ENCODE measurements at regions not wholly inside any gene's neighbourhood (a gene's known extent, or its start where the extent isn't known, plus 50 kb on each side); places are given as distances from the start of the nearest gene placed in this dataset.

- Histone ChIP-seq H3K27ac (no peak overlapping the region), H3K4me1 (no peaks in the 10 kb centered on the region), H3K4me3 (no peak overlapping the region), H3K9me3 (no peaks in the 10 kb centered on the region), H3K4me2 (no peak overlapping the region)
- ChIA-PET CTCF (interaction anchor here (1.0 to 1.3 kb wide), 3 partner anchors 15 to 107 kb away, joined by 3 to 4 read pairs (median 3); no protein-coding TSS in a partner anchor), POLR2A (no interaction called here)
- WGBS (ENCODE audit: missing lambda C conversion rate) = 38% methylated on average over 9 of the region's 9 CpGs
- no peak for FAIRE-seq
- no peak for TF ChIP-seq ZNF302 (CRISPR knock-in tag; IDR thresholded peaks at IDR 0.05)
- TF ChIP-seq RARB (CRISPR knock-in tag; IDR thresholded peaks at IDR 0.05) = no peak
- TF ChIP-seq ZFP36 (IDR thresholded peaks at IDR 0.05; ENCODE audit: borderline replicate concordance, partially characterized antibody) = no peak
- TF ChIP-seq HEYL (CRISPR knock-in tag; IDR thresholded peaks at IDR 0.05) = no peak
- no peak for TF ChIP-seq HMGXB4 (CRISPR knock-in tag; IDR thresholded peaks at IDR 0.05; ENCODE audit: borderline replicate concordance)
- no peak for TF ChIP-seq JUN (IDR thresholded peaks at IDR 0.05)
- TF ChIP-seq PBX3 (IDR thresholded peaks at IDR 0.05) = no peak
- TF ChIP-seq HES2 (IDR thresholded peaks at IDR 0.05) = no peak
- TF ChIP-seq POLR2AphosphoS2 (conservative IDR thresholded peaks at IDR 0.05; ENCODE audit: low read length) = no peak
- no peak for TF ChIP-seq ZSCAN20 (CRISPR knock-in tag; IDR thresholded peaks at IDR 0.05)
- no peak for TF ChIP-seq EHF (CRISPR knock-in tag; IDR thresholded peaks at IDR 0.05)
- no peak for TF ChIP-seq FOSL2 (IDR thresholded peaks at IDR 0.05)
- no peak for TF ChIP-seq FOSL2 (CRISPR knock-in tag; IDR thresholded peaks at IDR 0.05)
- no peak for TF ChIP-seq GATA3 (IDR thresholded peaks at IDR 0.05; ENCODE audit: borderline replicate concordance)
- no peak for TF ChIP-seq CHD2 (IDR thresholded peaks at IDR 0.05; ENCODE audit: low read length, partially characterized antibody)
- no peak for TF ChIP-seq CTCF (IDR thresholded peaks at IDR 0.05)
- TF ChIP-seq EP300 (IDR thresholded peaks at IDR 0.05) = no peak
- no peak for TF ChIP-seq RNF2 (IDR thresholded peaks at IDR 0.05; ENCODE audit: borderline replicate concordance, low read depth)
- no peak for TF ChIP-seq BCL3 (IDR thresholded peaks at IDR 0.05)
- no peak for TF ChIP-seq JUNB (IDR thresholded peaks at IDR 0.05)
- TF ChIP-seq ZC3H11A (IDR thresholded peaks at IDR 0.05) = no peak
- DNase-seq (ENCODE audit: low read depth in 1 of 2, low spot score in 1 of 2) = no peak
- ATAC-seq = no peak
These were observed 269.4 kb downstream of the LOXHD1 start for GRCh38 chr18:46387441-46388131.

- CTCF ChIA-PET = interaction anchor here (1.0 kb wide), 1 partner anchor 15 kb away, joined by 3 read pairs; no protein-coding TSS in a partner anchor
- POLR2A ChIA-PET = no interaction called here
- no peak overlapping the region for H3K4me3 ChIP-seq
- ATAC-seq (no peak), FAIRE-seq (no peak), DNase-seq (ENCODE audit: low read depth in 1 of 2, low spot score in 1 of 2) (no peak)
- H3K4me1 ChIP-seq = no peaks in the 10 kb centered on the region
- H3K9me3 ChIP-seq = no peaks in the 10 kb centered on the region
- no peak overlapping the region for H3K4me2 ChIP-seq
- 30% methylated on average over 3 of the region's 6 CpGs for WGBS (ENCODE audit: missing lambda C conversion rate)
- H3K27ac ChIP-seq = no peak overlapping the region
- TF ChIP-seq HMGXB4 (CRISPR knock-in tag; IDR thresholded peaks at IDR 0.05; ENCODE audit: borderline replicate concordance) = no peak
- TF ChIP-seq TP53 (CRISPR knock-in tag; IDR thresholded peaks at IDR 0.05) = no peak
- no peak for TF ChIP-seq RAD21 (conservative IDR thresholded peaks at IDR 0.05 in 1 of 2, IDR thresholded peaks at IDR 0.05 in 1 of 2)
- TF ChIP-seq RCOR1 (IDR thresholded peaks at IDR 0.05; ENCODE audit: low read depth, low read length) = no peak
- TF ChIP-seq NR3C1 (IDR thresholded peaks at IDR 0.05) = no peak
- no peak for TF ChIP-seq SREBF2 (IDR thresholded peaks at IDR 0.05)
- TF ChIP-seq POLR2AphosphoS2 (conservative IDR thresholded peaks at IDR 0.05; ENCODE audit: low read length) = no peak
- no peak for TF ChIP-seq RARB (CRISPR knock-in tag; IDR thresholded peaks at IDR 0.05)
- TF ChIP-seq NFE2L2 (conservative IDR thresholded peaks at IDR 0.05; ENCODE audit: low read length) = no peak
- TF ChIP-seq GATA3 (IDR thresholded peaks at IDR 0.05; ENCODE audit: borderline replicate concordance) = no peak
- TF ChIP-seq EHMT2 (IDR thresholded peaks at IDR 0.05; ENCODE audit: low read depth) = no peak
- no peak for TF ChIP-seq HEYL (CRISPR knock-in tag; IDR thresholded peaks at IDR 0.05)
- no peak for TF ChIP-seq RNF2 (IDR thresholded peaks at IDR 0.05; ENCODE audit: borderline replicate concordance, low read depth)
- TF ChIP-seq ATOH8 (CRISPR knock-in tag; IDR thresholded peaks at IDR 0.05; ENCODE audit: low read depth) = no peak
These were observed 268.7 kb downstream of the LOXHD1 start for GRCh38 chr18:46388286-46388685.

Data from A549 (cell line).